K562 (cell line): ENCODE measurements at regions not wholly inside any gene's neighbourhood (a gene's known extent, or its start where the extent isn't known, plus 50 kb on each side); places are given as distances from the start of the nearest gene placed in this dataset.
"Not testable (repeated sequence)": the region's sequence is repeated elsewhere in the genome, so short reads cannot be mapped to it uniquely, and the experiment has no call there.

Experiments used
- ATAC-seq: fragments of 200-7000 bp; cut with Tn5 transposase; 3 replicates; pipeline ENCODE4 v1.9.1; 2020; ENCODE audit warnings: moderate library complexity
- BruUV-seq: library from RNA; stranded (reverse); fragments of 400-500 nt; replicated peaks from 2 replicates; lab custom pipeline; 2021; lab: Mats Ljungman, UMichigan
- CTCF ChIA-PET: fragments of 300-600 bp; formaldehyde crosslinking; extraction: SDS; loops from one replicate; lab custom pipeline; 2021; ENCODE audit warnings: low intra/inter-chr PET ratio; lab: Yijun Ruan, JAX
- POLR2A ChIA-PET: fragments of 300-600, 350-650 bp; sonication (Branson Sonifier 250); formaldehyde crosslinking; extraction: SDS; loops from one replicate; lab custom pipeline; 2021; ENCODE audit warnings: antibody characterized with exemption, inconsistent platforms; lab: Yijun Ruan, JAX
- DNase-seq, 4 experiments: peaks; one replicate each; pipeline versions ENCODE4 v3.0.0 to v3.0.0-alpha.2; 2011 to 2018; ENCODE audit warnings: low spot score in 3 of 4, mixed read lengths in 3 of 4; ENCODE audit errors: extremely low read depth in 1 of 4
- FAIRE-seq: peaks from 2 replicates; lab custom pipeline; 2011; peaks lifted over from hg19 to GRCh38; lab: Jason Lieb, UNC
- H2AFZ ChIP-seq: 2 replicates; pipeline ENCODE4 v1.6.0; 2011; ENCODE audit warnings: low read depth, low read length, control low read depth, inconsistent platforms
- H3K27ac ChIP-seq: fragments of 200-600 bp; 3 replicates; pipeline ENCODE4 v1.8.0; 2011; ENCODE audit warnings: low read depth, mild to moderate bottlenecking, control low read depth, inconsistent platforms, low read length, moderate library complexity, mixed read lengths; ENCODE audit errors: extremely low read depth
- H3K27me3 ChIP-seq, 2 experiments: fragments of 300-600 bp in 1 of 2; 2 replicates in 1 of 2; 3 replicates in 1 of 2; pipeline versions ENCODE4 v1.6.0 to v1.8.0; 2011; ENCODE audit warnings: inconsistent platforms in 2 of 2, low read length in 2 of 2, mild to moderate bottlenecking in 1 of 2, mixed read lengths in 1 of 2, moderate library complexity in 1 of 2; ENCODE audit not compliant: control insufficient read depth in 2 of 2, insufficient read depth in 2 of 2
- H3K36me3 ChIP-seq: fragments of 300-600 bp; 3 replicates; pipeline ENCODE4 v1.8.0; 2011; ENCODE audit warnings: mild to moderate bottlenecking, low read length, inconsistent platforms; ENCODE audit not compliant: control insufficient read depth, insufficient read depth
- H3K4me1 ChIP-seq, 2 experiments: fragments of 200-600 bp in 1 of 2; replicated peaks in 1 of 2; 2 replicates in 1 of 2; 3 replicates in 1 of 2; pipeline versions ENCODE4 v1.5.1 to v1.8.0; 2011; ENCODE audit warnings: inconsistent platforms in 2 of 2, low read length in 2 of 2, mild to moderate bottlenecking in 1 of 2, mixed read lengths in 1 of 2, moderate library complexity in 1 of 2; ENCODE audit not compliant: control insufficient read depth in 2 of 2, insufficient read depth in 2 of 2
- H3K4me2 ChIP-seq: 2 replicates; pipeline ENCODE4 v1.6.1; 2011; ENCODE audit warnings: low read length, control low read depth, inconsistent platforms, mixed read lengths; ENCODE audit not compliant: insufficient read depth
- H3K4me3 ChIP-seq: fragments of 200-600 bp; sonication (generic), shearing (Covaris generic); 2 replicates; pipeline ENCODE4 v1.5.1; 2016; ENCODE audit warnings: control low read depth, inconsistent platforms
- H3K79me2 ChIP-seq: fragments of 200-600 bp; 3 replicates; pipeline ENCODE4 v1.8.0; 2011; ENCODE audit warnings: low read length, inconsistent platforms; ENCODE audit not compliant: control insufficient read depth, insufficient read depth
- H3K9ac ChIP-seq, 2 experiments: 2 replicates each; pipeline versions ENCODE4 v1.6.0 to v1.6.1; 2011; ENCODE audit warnings: low read depth in 2 of 2, low read length in 2 of 2, control low read depth in 1 of 2, inconsistent platforms in 1 of 2, mild to moderate bottlenecking in 1 of 2, mixed read lengths in 1 of 2; ENCODE audit not compliant: insufficient read depth in 1 of 2
- H3K9me1 ChIP-seq: one replicate; pipeline ENCODE4 v1.6.0; 2011; ENCODE audit warnings: inconsistent platforms, mild to moderate bottlenecking, low read length, moderate library complexity; ENCODE audit not compliant: control insufficient read depth, insufficient read depth
- H3K9me3 ChIP-seq: replicated peaks from 2 replicates; pipeline ENCODE4 v1.5.1; 2011; ENCODE audit warnings: low read depth, low read length, inconsistent platforms; ENCODE audit not compliant: control insufficient read depth, insufficient read depth
- H4K20me1 ChIP-seq: replicated peaks from 2 replicates; pipeline ENCODE4 v1.6.1; 2011; ENCODE audit warnings: low read length, inconsistent platforms, mixed read lengths; ENCODE audit not compliant: control insufficient read depth, insufficient read depth
- RAD21 ChIP-seq, 2 experiments: fragments of 250-450 bp in 1 of 2; fragments of 450-650 bp in 1 of 2; sonication (Bioruptor Pico) in 1 of 2; formaldehyde crosslinking in 1 of 2; IDR thresholded peaks in 1 of 2; conservative IDR thresholded peaks in 1 of 2; 2 replicates each; pipeline versions ENCODE4 v1.4.0 to v1.8.0; 2020 to 2022; ENCODE audit warnings: mild to moderate bottlenecking in 2 of 2, moderate library complexity in 1 of 2
- SMC3 ChIP-seq: conservative IDR thresholded peaks from 2 replicates; pipeline ENCODE4 v1.6.1; 2011; ENCODE audit warnings: low read depth, low read length, improper control_type of control experiment; ENCODE audit not compliant: insufficient read depth
- WGBS: fragments of 100-300 bp; shearing (Covaris generic); methylation state at CpG from one replicate; pipeline ENCODE4 v1.1.6; 2016; ENCODE audit warnings: low coverage, mixed read lengths; ENCODE audit not compliant: insufficient coverage; ENCODE audit errors: missing lambda C conversion rate; 5-methylcytosine and 5-hydroxymethylcytosine counted together
- in situ Hi-C: fragments of 300-500 bp; cut with MboI; formaldehyde crosslinking; loops from 4 replicates; pipeline ENCODE4 v1.15.0; 2018; ENCODE audit warnings: inconsistent platforms, mixed read lengths
- intact Hi-C: fragments of 100-400 bp; cut with micrococcal nuclease; formaldehyde crosslinking; loops from 2 replicates; pipeline ENCODE4 v1.14.2; 2022
- TF ChIP-seq, protein P1 (sequence below), 2 experiments: fragments of 450-650 bp; formaldehyde crosslinking in 1 of 2; IDR thresholded peaks; 2 replicates each; pipeline versions ENCODE4 v1.4.0 to v1.6.1; 2014 to 2020; ENCODE audit warnings: mild to moderate bottlenecking in 2 of 2, borderline replicate concordance in 1 of 2, low read depth in 1 of 2
- TF ChIP-seq, protein P2 (sequence below), 3 experiments: IDR thresholded peaks in 2 of 3; conservative IDR thresholded peaks in 1 of 3; 2 replicates each; pipeline ENCODE4 v1.5.1; 2011 to 2012; ENCODE audit warnings: low read length in 3 of 3, mild to moderate bottlenecking in 3 of 3, control low read depth in 2 of 3, improper control_type of control experiment in 1 of 3, inconsistent platforms in 1 of 3, low read depth in 1 of 3, mixed read lengths in 1 of 3, moderate library complexity in 1 of 3; ENCODE audit not compliant: insufficient read depth in 2 of 3

DNA sequence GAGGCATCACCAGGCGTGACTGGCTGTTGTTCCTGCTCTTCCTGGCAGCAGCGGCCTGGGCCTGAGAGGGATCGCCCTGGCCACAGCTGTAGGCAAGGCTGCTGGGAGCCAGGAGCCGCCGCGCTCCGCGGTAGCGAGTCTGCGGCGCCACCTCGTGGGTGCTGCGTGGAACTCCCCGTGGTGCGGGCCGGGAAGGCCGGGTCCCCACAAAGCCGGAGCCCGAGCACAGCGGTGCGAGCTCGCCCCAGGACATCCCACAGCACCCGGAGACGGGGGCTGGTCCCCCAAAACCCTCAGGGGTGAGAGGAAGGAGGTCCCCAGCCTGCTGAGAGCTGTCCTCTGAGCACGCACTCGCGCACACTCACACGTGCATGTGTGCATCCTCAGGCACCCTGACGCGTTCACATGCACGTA, 320.0 kb upstream of the PLGLB1 start:
- H3K4me1 ChIP-seq, H3K27me3 ChIP-seq, CTCF ChIA-PET, H3K9ac ChIP-seq, POLR2A ChIA-PET, H4K20me1 ChIP-seq, H3K36me3 ChIP-seq, H3K79me2 ChIP-seq, H3K4me3 ChIP-seq, intact Hi-C loops, H3K4me2 ChIP-seq, H3K27ac ChIP-seq, H3K9me3 ChIP-seq, FAIRE-seq, ATAC-seq, in situ Hi-C loops, BruUV-seq, H3K9me1 ChIP-seq: not testable (repeated sequence)
- H2AFZ ChIP-seq, result peak overlapping the region; percentile 32; the same call in 1 of the 2 replicates
- TF ChIP-seq RAD21 (CRISPR knock-in tag; conservative IDR thresholded peaks at IDR 0.05 in 1 of 2, IDR thresholded peaks at IDR 0.05 in 1 of 2) (peak; percentile 47 to 59), SMC3 (peak; percentile 41; the same call in 1 of the 2 replicates)
- TF ChIP-seq, protein P1, sequence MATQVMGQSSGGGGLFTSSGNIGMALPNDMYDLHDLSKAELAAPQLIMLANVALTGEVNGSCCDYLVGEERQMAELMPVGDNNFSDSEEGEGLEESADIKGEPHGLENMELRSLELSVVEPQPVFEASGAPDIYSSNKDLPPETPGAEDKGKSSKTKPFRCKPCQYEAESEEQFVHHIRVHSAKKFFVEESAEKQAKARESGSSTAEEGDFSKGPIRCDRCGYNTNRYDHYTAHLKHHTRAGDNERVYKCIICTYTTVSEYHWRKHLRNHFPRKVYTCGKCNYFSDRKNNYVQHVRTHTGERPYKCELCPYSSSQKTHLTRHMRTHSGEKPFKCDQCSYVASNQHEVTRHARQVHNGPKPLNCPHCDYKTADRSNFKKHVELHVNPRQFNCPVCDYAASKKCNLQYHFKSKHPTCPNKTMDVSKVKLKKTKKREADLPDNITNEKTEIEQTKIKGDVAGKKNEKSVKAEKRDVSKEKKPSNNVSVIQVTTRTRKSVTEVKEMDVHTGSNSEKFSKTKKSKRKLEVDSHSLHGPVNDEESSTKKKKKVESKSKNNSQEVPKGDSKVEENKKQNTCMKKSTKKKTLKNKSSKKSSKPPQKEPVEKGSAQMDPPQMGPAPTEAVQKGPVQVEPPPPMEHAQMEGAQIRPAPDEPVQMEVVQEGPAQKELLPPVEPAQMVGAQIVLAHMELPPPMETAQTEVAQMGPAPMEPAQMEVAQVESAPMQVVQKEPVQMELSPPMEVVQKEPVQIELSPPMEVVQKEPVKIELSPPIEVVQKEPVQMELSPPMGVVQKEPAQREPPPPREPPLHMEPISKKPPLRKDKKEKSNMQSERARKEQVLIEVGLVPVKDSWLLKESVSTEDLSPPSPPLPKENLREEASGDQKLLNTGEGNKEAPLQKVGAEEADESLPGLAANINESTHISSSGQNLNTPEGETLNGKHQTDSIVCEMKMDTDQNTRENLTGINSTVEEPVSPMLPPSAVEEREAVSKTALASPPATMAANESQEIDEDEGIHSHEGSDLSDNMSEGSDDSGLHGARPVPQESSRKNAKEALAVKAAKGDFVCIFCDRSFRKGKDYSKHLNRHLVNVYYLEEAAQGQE (IDR thresholded peaks at IDR 0.05; ENCODE audit: borderline replicate concordance), result peak; percentile 30; the same call in 1 of the 2 replicates
- TF ChIP-seq, protein P1 (CRISPR knock-in tag; IDR thresholded peaks at IDR 0.05; ENCODE audit: low read depth), result not testable (repeated sequence)
- TF ChIP-seq, protein P2, sequence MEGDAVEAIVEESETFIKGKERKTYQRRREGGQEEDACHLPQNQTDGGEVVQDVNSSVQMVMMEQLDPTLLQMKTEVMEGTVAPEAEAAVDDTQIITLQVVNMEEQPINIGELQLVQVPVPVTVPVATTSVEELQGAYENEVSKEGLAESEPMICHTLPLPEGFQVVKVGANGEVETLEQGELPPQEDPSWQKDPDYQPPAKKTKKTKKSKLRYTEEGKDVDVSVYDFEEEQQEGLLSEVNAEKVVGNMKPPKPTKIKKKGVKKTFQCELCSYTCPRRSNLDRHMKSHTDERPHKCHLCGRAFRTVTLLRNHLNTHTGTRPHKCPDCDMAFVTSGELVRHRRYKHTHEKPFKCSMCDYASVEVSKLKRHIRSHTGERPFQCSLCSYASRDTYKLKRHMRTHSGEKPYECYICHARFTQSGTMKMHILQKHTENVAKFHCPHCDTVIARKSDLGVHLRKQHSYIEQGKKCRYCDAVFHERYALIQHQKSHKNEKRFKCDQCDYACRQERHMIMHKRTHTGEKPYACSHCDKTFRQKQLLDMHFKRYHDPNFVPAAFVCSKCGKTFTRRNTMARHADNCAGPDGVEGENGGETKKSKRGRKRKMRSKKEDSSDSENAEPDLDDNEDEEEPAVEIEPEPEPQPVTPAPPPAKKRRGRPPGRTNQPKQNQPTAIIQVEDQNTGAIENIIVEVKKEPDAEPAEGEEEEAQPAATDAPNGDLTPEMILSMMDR (IDR thresholded peaks at IDR 0.05 in 2 of 3, conservative IDR thresholded peaks at IDR 0.05 in 1 of 3; ENCODE audit: insufficient read depth in 2 of 3, low read depth in 1 of 3, low read length in 3 of 3), result peak; percentile 38 to 58 (median 52); a peak in 4 of 6 replicates
- peak in 1 of 4 experiments; percentile 56 for DNase-seq
- 21% methylated on average over 8 of the region's 31 CpGs for WGBS

DNA sequence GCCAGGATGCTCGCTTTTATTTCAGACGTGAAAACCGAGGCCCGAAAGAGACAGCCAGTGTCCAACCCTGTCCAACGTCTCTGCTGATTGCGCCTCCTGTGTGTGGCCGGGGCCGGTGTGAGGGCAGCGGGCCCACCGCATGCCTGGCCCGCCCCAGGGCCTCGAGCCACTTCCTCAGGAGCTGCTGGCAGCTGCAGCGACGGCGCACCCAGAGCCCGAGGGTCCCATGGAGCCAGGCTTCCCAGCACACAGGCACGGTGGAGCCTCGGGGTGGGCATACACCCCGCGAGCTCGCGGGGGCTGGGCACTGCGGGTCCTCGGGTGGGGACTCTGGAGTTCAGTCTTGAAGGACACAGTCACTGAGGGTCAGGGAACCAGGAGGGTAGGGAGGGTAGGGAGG, 320.5 kb upstream of the PLGLB1 start:
- H3K36me3 ChIP-seq, H2AFZ ChIP-seq, BruUV-seq, ATAC-seq, H3K9me3 ChIP-seq, H3K79me2 ChIP-seq, H3K9me1 ChIP-seq, CTCF ChIA-PET, H3K4me2 ChIP-seq, H3K4me1 ChIP-seq, in situ Hi-C loops, POLR2A ChIA-PET, H3K4me3 ChIP-seq, H3K9ac ChIP-seq, H4K20me1 ChIP-seq, H3K27ac ChIP-seq, intact Hi-C loops, H3K27me3 ChIP-seq, FAIRE-seq: not testable (repeated sequence)
- WGBS, result 35% methylated on average over 9 of the region's 24 CpGs
- peak in 1 of 4 experiments; percentile 0 for DNase-seq
